Gastrocnemius medialis (tissue), 4 donors: ENCODE measurements at regions not wholly inside any gene's neighbourhood (a gene's known extent, or its start where the extent isn't known, plus 50 kb on each side); places are given as distances from the start of the nearest gene placed in this dataset.

Experiments
- ATAC-seq, 2 donors: fragments of 150-250 bp; one replicate each; pipeline ENCODE4 v1.9.1; 2016
- DNase-seq, 2 donors: peaks; one replicate each; pipeline ENCODE4 v3.0.0-alpha.2; 2019
- H3K27ac ChIP-seq, 4 donors: fragments of 200-600 bp; sonication (generic); 1 replicate in 1 of 4; 2 replicates in 3 of 4; pipeline ENCODE4 v1.5.1; 2016 to 2018; ENCODE audit warnings: mild to moderate bottlenecking in 2 of 4, moderate library complexity in 1 of 4
- H3K27me3 ChIP-seq, 3 donors: fragments of 200-600 bp; sonication (generic) in 2 of 3; 1 replicate in 1 of 3; 2 replicates in 2 of 3; pipeline versions ENCODE4 v1.5.1 to v1.6.0; 2016 to 2019; ENCODE audit warnings: mild to moderate bottlenecking in 1 of 3, moderate library complexity in 1 of 3
- H3K36me3 ChIP-seq, 2 donors: fragments of 200-600 bp; sonication (generic) in 1 of 2; one replicate each; pipeline ENCODE4 v1.5.1; 2017 to 2018
- H3K4me1 ChIP-seq, 2 donors: fragments of 200-600 bp; sonication (generic) in 1 of 2; one replicate each; pipeline ENCODE4 v1.5.1; 2016 to 2017; ENCODE audit warnings: mild to moderate bottlenecking in 2 of 2
- H3K4me3 ChIP-seq, 4 donors: fragments of 200-600 bp; sonication (generic) in 3 of 4; 1 replicate in 1 of 4; 2 replicates in 3 of 4; pipeline ENCODE4 v1.5.1; 2016 to 2019; ENCODE audit warnings: mild to moderate bottlenecking in 2 of 4
- H3K9me3 ChIP-seq, 3 donors: fragments of 200-600 bp; sonication (generic) in 2 of 3; 1 replicate in 1 of 3; 2 replicates in 2 of 3; pipeline ENCODE4 v1.5.1; 2016 to 2019
- CTCF ChIP-seq, 5 experiments: fragments of 450-650 bp in 3 of 5; fragments of 200-600 bp in 2 of 5; sonication (generic) in 2 of 5; IDR thresholded peaks in 4 of 5; conservative IDR thresholded peaks in 1 of 5; 1 replicate in 4 of 5; 2 replicates in 1 of 5; pipeline ENCODE4 v1.5.1; 2016 to 2019; ENCODE audit warnings: antibody characterized with exemption in 5 of 5, mild to moderate bottlenecking in 3 of 5, moderate library complexity in 3 of 5
- POLR2A ChIP-seq, 2 donors: fragments of 450-650 bp; IDR thresholded peaks; one replicate each; pipeline ENCODE4 v1.6.1; 2017; ENCODE audit warnings: antibody characterized with exemption in 2 of 2, mild to moderate bottlenecking in 2 of 2, moderate library complexity in 2 of 2
- in situ Hi-C, 4 donors: fragments of 200-750 bp; cut with MboI; loops; one replicate each; pipeline versions ENCODE4 v1.15.0 to v1.8.0; 2017; ENCODE audit warnings: low sequenced_read_pairs in 4 of 4
- intact Hi-C: fragments of 100-400 bp; cut with DNase I; formaldehyde crosslinking; loops from one replicate; pipeline ENCODE4 v1.15.1; 2023; ENCODE audit warnings: low total_unique reads

GRCh38 chr4:164423819-164424218, 330.1 kb upstream of the SMIM31 start:
- in situ Hi-C loops, result no loop called here
- no peak for ATAC-seq
- intact Hi-C loops, result no loop called here

GRCh38 chr4:164424846-164425245, 329.1 kb upstream of the SMIM31 start:
- Histone ChIP-seq H3K4me3 (no peak overlapping the region), H3K27me3 (no peaks in the 10 kb centered on the region), H3K27ac (no peak overlapping the region), H3K4me1 (no peaks in the 10 kb centered on the region), H3K9me3 (no peaks in the 10 kb centered on the region), H3K36me3 (no peaks in the 10 kb centered on the region)
- TF ChIP-seq POLR2A (IDR thresholded peaks at IDR 0.05), result no peak
- intact Hi-C loops, result no loop called here
- DNase-seq (no peak), ATAC-seq (no peak)
- in situ Hi-C loops, result no loop called here

More at GRCh38 chr4:164423819-164424218, 330.1 kb upstream of the SMIM31 start:
- no peak for DNase-seq
- no peaks in the 10 kb centered on the region for H3K36me3 ChIP-seq
- no peaks in the 10 kb centered on the region for H3K27me3 ChIP-seq
- no peaks in the 10 kb centered on the region for H3K4me1 ChIP-seq
- H3K27ac ChIP-seq, result no peak overlapping the region
- no peaks in the 10 kb centered on the region for H3K9me3 ChIP-seq
- no peak for TF ChIP-seq POLR2A (IDR thresholded peaks at IDR 0.05)
- H3K4me3 ChIP-seq, result no peak overlapping the region

GRCh38 chr4:164428561-164428960, 325.4 kb upstream of the SMIM31 start:
- in situ Hi-C loops, result no loop called here
- Histone ChIP-seq H3K27ac (no peak overlapping the region), H3K36me3 (no peaks in the 10 kb centered on the region), H3K4me3 (no peak overlapping the region), H3K27me3 (no peaks in the 10 kb centered on the region), H3K4me1 (no peaks in the 10 kb centered on the region), H3K9me3 (no peaks in the 10 kb centered on the region)
- TF ChIP-seq CTCF (IDR thresholded peaks at IDR 0.05 in 4 of 5, conservative IDR thresholded peaks at IDR 0.05 in 1 of 5) (no peak), POLR2A (IDR thresholded peaks at IDR 0.05) (no peak)
- DNase-seq (no peak), ATAC-seq (no peak)
- intact Hi-C loops, result no loop called here

- intact Hi-C loops, result no loop called here
- Histone ChIP-seq H3K4me3 (no peak overlapping the region), H3K9me3 (no peaks in the 10 kb centered on the region), H3K27me3 (no peaks in the 10 kb centered on the region), H3K36me3 (no peaks in the 10 kb centered on the region), H3K27ac (no peak overlapping the region), H3K4me1 (no peaks in the 10 kb centered on the region)
- no peak for ATAC-seq
- in situ Hi-C loops, result no loop called here
- DNase-seq, result no peak
- TF ChIP-seq POLR2A (IDR thresholded peaks at IDR 0.05) (no peak), CTCF (IDR thresholded peaks at IDR 0.05 in 4 of 5, conservative IDR thresholded peaks at IDR 0.05 in 1 of 5) (no peak)
Observed at GRCh38 chr4:164438321-164438720, 315.6 kb upstream of the SMIM31 start.

- H3K4me1 ChIP-seq, result no peaks in the 10 kb centered on the region
- ATAC-seq, result no peak
- H3K36me3 ChIP-seq, result no peaks in the 10 kb centered on the region
- no peak for DNase-seq
- H3K4me3 ChIP-seq, result no peak overlapping the region
- H3K9me3 ChIP-seq, result no peaks in the 10 kb centered on the region
- TF ChIP-seq POLR2A (IDR thresholded peaks at IDR 0.05) (no peak), CTCF (IDR thresholded peaks at IDR 0.05 in 4 of 5, conservative IDR thresholded peaks at IDR 0.05 in 1 of 5) (no peak)
- intact Hi-C loops (no loop called here), in situ Hi-C loops (no loop called here)
- H3K27me3 ChIP-seq, result no peaks in the 10 kb centered on the region
- no peak overlapping the region for H3K27ac ChIP-seq
Observed at GRCh38 chr4:164439037-164439436, 314.9 kb upstream of the SMIM31 start.

- no peak for TF ChIP-seq POLR2A (IDR thresholded peaks at IDR 0.05)
- no peak for TF ChIP-seq CTCF (IDR thresholded peaks at IDR 0.05 in 4 of 5, conservative IDR thresholded peaks at IDR 0.05 in 1 of 5)
- in situ Hi-C loops, result no loop called here
- DNase-seq (no peak), ATAC-seq (no peak)
- Histone ChIP-seq H3K27me3 (no peaks in the 10 kb centered on the region), H3K9me3 (no peaks in the 10 kb centered on the region), H3K4me3 (no peak overlapping the region), H3K27ac (no peak overlapping the region), H3K36me3 (no peaks in the 10 kb centered on the region), H3K4me1 (no peaks in the 10 kb centered on the region)
- intact Hi-C loops, result no loop called here
Observed at GRCh38 chr4:164440199-164440598, 313.7 kb upstream of the SMIM31 start.
